Endothelial cell of umbilical vein (primary cell): ENCODE measurements at regions not wholly inside any gene's neighbourhood (a gene's known extent, or its start where the extent isn't known, plus 50 kb on each side); places are given as distances from the start of the nearest gene placed in this dataset.

Experiments
- BruUV-seq: library from RNA; stranded (reverse); fragments of 400-500 nt; replicated peaks from 2 replicates; lab custom pipeline; 2021; lab: Mats Ljungman, UMichigan
- CTCF ChIA-PET: fragments of 300-600, 350-600 bp; sonication (Branson Sonifier 250); formaldehyde crosslinking; loops from one replicate; lab custom pipeline; 2021; ENCODE audit warnings: antibody characterized with exemption, inconsistent platforms; lab: Charles Lee
- POLR2A ChIA-PET: fragments of 300-600, 350-600 bp; sonication (Branson Sonifier 250); formaldehyde crosslinking; loops from one replicate; lab custom pipeline; 2021; ENCODE audit warnings: antibody characterized with exemption, inconsistent platforms; lab: Charles Lee
- DNase-seq: peaks from one replicate; pipeline ENCODE4 v3.0.0-alpha.2; 2011; ENCODE audit warnings: low read depth, low spot score
- FAIRE-seq: peaks from 2 replicates; lab custom pipeline; 2011; peaks lifted over from hg19 to GRCh38; lab: Jason Lieb, UNC
- H2AFZ ChIP-seq: 2 replicates; pipeline ENCODE4 v1.6.0; 2012; ENCODE audit warnings: low read depth, low read length, control low read depth, inconsistent platforms
- H3K27ac ChIP-seq: 2 replicates; pipeline ENCODE4 v1.5.1; 2011; ENCODE audit warnings: low read depth, mild to moderate bottlenecking, control low read depth, low read length, moderate library complexity; ENCODE audit not compliant: insufficient read depth
- H3K27me3 ChIP-seq, 2 experiments: 2 replicates each; pipeline versions ENCODE4 v1.6.0 to v1.6.1; 2011; ENCODE audit warnings: low read length in 2 of 2, mixed read lengths in 1 of 2; ENCODE audit not compliant: control insufficient read depth in 2 of 2, insufficient read depth in 2 of 2
- H3K36me3 ChIP-seq, 2 experiments: 2 replicates in 1 of 2; 3 replicates in 1 of 2; pipeline ENCODE4 v1.5.1; 2011; ENCODE audit warnings: low read length in 2 of 2, mild to moderate bottlenecking in 1 of 2, moderate library complexity in 1 of 2; ENCODE audit not compliant: control insufficient read depth in 2 of 2, insufficient read depth in 2 of 2; ENCODE audit errors: extremely low read depth in 1 of 2
- H3K4me1 ChIP-seq: 3 replicates; pipeline ENCODE4 v1.5.1; 2011; ENCODE audit warnings: mild to moderate bottlenecking, low read length; ENCODE audit not compliant: control insufficient read depth, insufficient read depth; ENCODE audit errors: extremely low read depth
- H3K4me2 ChIP-seq: 2 replicates; pipeline ENCODE4 v1.6.1; 2011; ENCODE audit warnings: low read length, control low read depth, mixed read lengths; ENCODE audit not compliant: insufficient read depth
- H3K4me3 ChIP-seq, 3 experiments: fragments of 200-600 bp in 1 of 3; sonication (generic), shearing (Covaris generic) in 1 of 3; replicated peaks in 1 of 3; 2 replicates each; pipeline ENCODE4 v1.5.1; 2011 to 2016; ENCODE audit warnings: control low read depth in 3 of 3, low read length in 3 of 3, mild to moderate bottlenecking in 2 of 3, inconsistent platforms in 1 of 3, low read depth in 1 of 3, moderate library complexity in 1 of 3; ENCODE audit not compliant: insufficient read depth in 1 of 3
- H3K79me2 ChIP-seq: 2 replicates; pipeline ENCODE4 v1.6.0; 2012; ENCODE audit warnings: low read length, inconsistent platforms; ENCODE audit not compliant: control insufficient read depth, insufficient read depth
- H3K9ac ChIP-seq: replicated peaks from 2 replicates; pipeline ENCODE3; 2011; ENCODE audit warnings: low read length, control low read depth; ENCODE audit not compliant: insufficient read depth; ENCODE audit errors: extremely low read depth
- H3K9me1 ChIP-seq: replicated peaks from 3 replicates; pipeline ENCODE4 v1.6.0; 2011; ENCODE audit warnings: mild to moderate bottlenecking, low read length; ENCODE audit not compliant: control insufficient read depth, insufficient read depth; ENCODE audit errors: extremely low read depth
- H3K9me3 ChIP-seq: replicated peaks from 2 replicates; pipeline ENCODE4 v1.5.1; 2012; ENCODE audit warnings: low read length, inconsistent platforms; ENCODE audit not compliant: control insufficient read depth, insufficient read depth
- H4K20me1 ChIP-seq: replicated peaks from 2 replicates; pipeline ENCODE3; 2011; ENCODE audit warnings: mild to moderate bottlenecking, low read length; ENCODE audit not compliant: control insufficient read depth, insufficient read depth; ENCODE audit errors: extremely low read depth
- EZH2 ChIP-seq: IDR thresholded peaks from 2 replicates; pipeline ENCODE4 v1.6.1; 2012; ENCODE audit warnings: borderline replicate concordance, low read depth, mild to moderate bottlenecking, moderate library complexity, low read length, inconsistent platforms; ENCODE audit not compliant: severe bottlenecking
- FOS ChIP-seq: IDR thresholded peaks from 2 replicates; pipeline ENCODE4 v1.6.1; 2011; ENCODE audit warnings: mild to moderate bottlenecking, low read length, moderate library complexity, borderline replicate concordance; ENCODE audit not compliant: insufficient read depth
- GATA2 ChIP-seq: IDR thresholded peaks from 2 replicates; pipeline ENCODE4 v1.7.0; 2011; ENCODE audit warnings: low read depth, mild to moderate bottlenecking, moderate library complexity, mixed read lengths, low read length; ENCODE audit not compliant: insufficient read length, insufficient read depth
- JUN ChIP-seq: IDR thresholded peaks from 2 replicates; pipeline ENCODE4 v1.6.1; 2011; ENCODE audit warnings: borderline replicate concordance, low read depth; ENCODE audit not compliant: insufficient read length, insufficient read depth
- MYC ChIP-seq: IDR thresholded peaks from one replicate; pipeline ENCODE4 v1.6.1; 2011; ENCODE audit warnings: mild to moderate bottlenecking, low read depth, low read length
- POLR2A ChIP-seq: IDR thresholded peaks from 2 replicates; pipeline ENCODE4 v1.6.1; 2012; ENCODE audit warnings: low read depth, mild to moderate bottlenecking, control low read depth, low read length
- POLR2AphosphoS5 ChIP-seq: IDR thresholded peaks from 2 replicates; pipeline ENCODE4 v1.6.1; 2012; ENCODE audit warnings: low read depth, mild to moderate bottlenecking, control low read depth, low read length, moderate library complexity; ENCODE audit not compliant: insufficient read depth
- dilution Hi-C: fragments of 300-500 bp; cut with MboI; formaldehyde crosslinking; loops from one replicate; pipeline ENCODE4 v1.15.0; 2019; ENCODE audit warnings: low sequenced_read_pairs; ENCODE audit not compliant: extremely low pct_ligation_motif_present
- intact Hi-C: fragments of 100-400 bp; cut with micrococcal nuclease; formaldehyde crosslinking; loops from one replicate; pipeline ENCODE4 v1.10.0; 2022
- TF ChIP-seq, protein P1 (sequence below): IDR thresholded peaks from 2 replicates; pipeline ENCODE4 v1.6.1; 2011; ENCODE audit not compliant: insufficient read depth, insufficient read length
- TF ChIP-seq, protein P2 (sequence below), 2 donors: IDR thresholded peaks; 1 replicate in 1 of 2; 2 replicates in 1 of 2; pipeline ENCODE4 v1.5.1; 2011; ENCODE audit warnings: low read length in 2 of 2, mild to moderate bottlenecking in 2 of 2, moderate library complexity in 2 of 2, control low read depth in 1 of 2, inconsistent platforms in 1 of 2, low read depth in 1 of 2; ENCODE audit not compliant: insufficient read depth in 1 of 2; ENCODE audit errors: extremely low read depth in 1 of 2

DNA sequence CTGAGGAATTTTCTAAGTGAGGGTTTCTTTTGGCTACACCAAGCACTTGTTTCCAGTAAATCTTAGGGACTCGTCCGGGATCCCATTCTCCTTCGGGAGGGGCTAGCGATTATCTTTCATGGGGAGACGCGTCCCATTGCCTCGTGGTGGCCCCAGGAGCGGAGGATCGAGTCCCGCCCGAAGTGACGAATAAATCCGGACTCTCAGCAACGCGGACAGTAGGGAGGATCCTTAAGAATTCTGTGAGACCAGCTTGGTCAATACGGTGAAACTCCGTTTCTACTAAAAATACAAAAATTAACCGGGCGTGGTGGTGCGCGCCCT lies 69.1 kb upstream of the PRSS16 start:
- H3K36me3 ChIP-seq: no peaks in the 10 kb centered on the region
- FAIRE-seq (no peak), DNase-seq (no peak)
- no peaks in the 10 kb centered on the region for H3K9me3 ChIP-seq
- no peaks in the 10 kb centered on the region for H3K79me2 ChIP-seq
- no peaks in the 10 kb centered on the region for H3K4me1 ChIP-seq
- POLR2A ChIA-PET: interaction anchor here (0.7 to 1.4 kb wide), 2 partner anchors 632 to 687 kb away, joined by 5 to 6 read pairs; a partner anchor contains a TSS
- TF ChIP-seq POLR2A (no peak), GATA2 (no peak), FOS (no peak)
- CTCF ChIA-PET: interaction anchor here (0.6 to 2.8 kb wide), 12 partner anchors 10 to 880 kb away, joined by 3 to 22 read pairs (median 10); a partner anchor contains a TSS
- H3K4me2 ChIP-seq: peak overlapping the region; percentile 54
- dilution Hi-C loops (no loop called here), intact Hi-C loops (loop anchor here (1.0 to 5.0 kb wide), 4 partner anchors 10 to 581 kb away; partner anchors contain the start of gene ABT1)
- H3K9ac ChIP-seq: peak overlapping the region; percentile 70
- BruUV-seq: TSS peak; percentile 70
- no peaks in the 10 kb centered on the region for H4K20me1 ChIP-seq
- peak overlapping the region; percentile 34 to 94 (median 77) for H3K4me3 ChIP-seq
- H2AFZ ChIP-seq: peak overlapping the region; percentile 77
- peak overlapping the region; percentile 41 for H3K27ac ChIP-seq
- no peaks in the 10 kb centered on the region for H3K9me1 ChIP-seq
- peaks cover 8 to 18% of the 10 kb centered on the region in 2 experiments for H3K27me3 ChIP-seq

DNA sequence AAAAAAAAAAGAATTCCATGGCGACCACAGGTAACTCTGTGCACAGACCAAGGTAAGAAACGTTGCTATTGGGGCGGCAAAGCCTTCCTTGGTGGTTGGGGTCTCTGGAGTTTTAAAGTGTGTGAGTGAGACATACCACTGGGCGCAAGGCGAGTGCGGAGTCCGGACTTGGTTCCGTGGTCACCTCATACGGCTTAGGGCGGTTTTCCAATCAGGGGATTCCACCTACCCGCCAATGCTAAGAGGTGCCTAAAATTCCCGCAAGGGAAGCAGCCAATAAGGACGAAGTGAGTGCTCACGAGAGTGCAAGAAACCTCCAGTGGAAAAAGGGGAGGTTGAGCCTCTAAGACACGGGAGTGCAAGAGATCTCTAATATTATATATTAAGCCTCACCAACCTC lies 68.6 kb upstream of the PRSS16 start:
- no peak overlapping the region for H2AFZ ChIP-seq
- TF ChIP-seq EZH2 (no peak), POLR2AphosphoS5 (no peak), GATA2 (no peak), MYC (no peak), POLR2A (no peak), FOS (no peak), JUN (no peak)
- TF ChIP-seq, protein P1, sequence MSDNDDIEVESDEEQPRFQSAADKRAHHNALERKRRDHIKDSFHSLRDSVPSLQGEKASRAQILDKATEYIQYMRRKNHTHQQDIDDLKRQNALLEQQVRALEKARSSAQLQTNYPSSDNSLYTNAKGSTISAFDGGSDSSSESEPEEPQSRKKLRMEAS: no peak
- TF ChIP-seq, protein P2, sequence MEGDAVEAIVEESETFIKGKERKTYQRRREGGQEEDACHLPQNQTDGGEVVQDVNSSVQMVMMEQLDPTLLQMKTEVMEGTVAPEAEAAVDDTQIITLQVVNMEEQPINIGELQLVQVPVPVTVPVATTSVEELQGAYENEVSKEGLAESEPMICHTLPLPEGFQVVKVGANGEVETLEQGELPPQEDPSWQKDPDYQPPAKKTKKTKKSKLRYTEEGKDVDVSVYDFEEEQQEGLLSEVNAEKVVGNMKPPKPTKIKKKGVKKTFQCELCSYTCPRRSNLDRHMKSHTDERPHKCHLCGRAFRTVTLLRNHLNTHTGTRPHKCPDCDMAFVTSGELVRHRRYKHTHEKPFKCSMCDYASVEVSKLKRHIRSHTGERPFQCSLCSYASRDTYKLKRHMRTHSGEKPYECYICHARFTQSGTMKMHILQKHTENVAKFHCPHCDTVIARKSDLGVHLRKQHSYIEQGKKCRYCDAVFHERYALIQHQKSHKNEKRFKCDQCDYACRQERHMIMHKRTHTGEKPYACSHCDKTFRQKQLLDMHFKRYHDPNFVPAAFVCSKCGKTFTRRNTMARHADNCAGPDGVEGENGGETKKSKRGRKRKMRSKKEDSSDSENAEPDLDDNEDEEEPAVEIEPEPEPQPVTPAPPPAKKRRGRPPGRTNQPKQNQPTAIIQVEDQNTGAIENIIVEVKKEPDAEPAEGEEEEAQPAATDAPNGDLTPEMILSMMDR (IDR thresholded peaks at IDR 0.05; ENCODE audit: extremely low read depth in 1 of 2, insufficient read depth in 1 of 2, low read depth in 1 of 2, low read length in 2 of 2): no peak
- no peaks in the 10 kb centered on the region for H3K4me1 ChIP-seq
- H3K27me3 ChIP-seq: peaks cover 8 to 18% of the 10 kb centered on the region in 2 experiments
- H3K27ac ChIP-seq: no peak overlapping the region
- H3K9me1 ChIP-seq: no peaks in the 10 kb centered on the region
- H3K4me3 ChIP-seq: peak overlapping the region in 1 of 3 experiments; percentile 77
- CTCF ChIA-PET: interaction anchor here (1.9 to 2.8 kb wide), 6 partner anchors 9 to 716 kb away, joined by 8 to 22 read pairs (median 17); a partner anchor contains a TSS
- no peak overlapping the region for H3K9ac ChIP-seq
- FAIRE-seq (no peak), DNase-seq (no peak)
- dilution Hi-C loops: no loop called here
- BruUV-seq: no TSS peak
- POLR2A ChIA-PET: no interaction called here
- H3K4me2 ChIP-seq: peak overlapping the region; percentile 32
- intact Hi-C loops: loop anchor here (1.0 to 5.0 kb wide), 4 partner anchors 9 to 582 kb away; partner anchors contain the start of gene ABT1
- H3K9me3 ChIP-seq: no peaks in the 10 kb centered on the region
- H4K20me1 ChIP-seq: no peaks in the 10 kb centered on the region
- no peaks in the 10 kb centered on the region for H3K36me3 ChIP-seq
- H3K79me2 ChIP-seq: no peaks in the 10 kb centered on the region
